Left ventricle myocardium inferior (tissue), 1 donor: ENCODE measurements at regions not wholly inside any gene's neighbourhood (a gene's known extent, or its start where the extent isn't known, plus 50 kb on each side); places are given as distances from the start of the nearest gene placed in this dataset.
"Not testable (repeated sequence)": the region's sequence is repeated elsewhere in the genome, so short reads cannot be mapped to it uniquely, and the experiment has no call there.

Experiments
- DNase-seq: peaks from one replicate; pipeline ENCODE4 v3.0.0-alpha.2; 2020
- H3K27ac ChIP-seq: fragments of 200-600 bp; replicated peaks from 2 replicates; pipeline ENCODE4 v1.8.0; 2021
- H3K27me3 ChIP-seq: fragments of 200-600 bp; 2 replicates; pipeline ENCODE4 v1.8.0; 2021; ENCODE audit warnings: low read depth
- H3K36me3 ChIP-seq: fragments of 200-600 bp; 2 replicates; pipeline ENCODE4 v1.8.0; 2021
- H3K4me1 ChIP-seq: fragments of 200-600 bp; 2 replicates; pipeline ENCODE4 v1.8.0; 2021
- H3K4me3 ChIP-seq: fragments of 200-600 bp; 2 replicates; pipeline ENCODE4 v1.8.0; 2021; ENCODE audit warnings: mild to moderate bottlenecking, moderate library complexity
- H3K9me3 ChIP-seq: fragments of 200-600 bp; replicated peaks from 2 replicates; pipeline ENCODE4 v1.8.0; 2021
- intact Hi-C: fragments of 100-400 bp; cut with micrococcal nuclease; formaldehyde crosslinking; loops from one replicate; pipeline ENCODE4 v1.11.0; 2022
- TF ChIP-seq, protein P1 (sequence below): fragments of 200-600 bp; IDR thresholded peaks from 2 replicates; pipeline ENCODE4 v1.8.0; 2021; ENCODE audit warnings: antibody characterized with exemption, mild to moderate bottlenecking, borderline replicate concordance
- donor health status: DM: no; HTN: yes; CAD: no; lungs with severe emphysema.

DNA sequence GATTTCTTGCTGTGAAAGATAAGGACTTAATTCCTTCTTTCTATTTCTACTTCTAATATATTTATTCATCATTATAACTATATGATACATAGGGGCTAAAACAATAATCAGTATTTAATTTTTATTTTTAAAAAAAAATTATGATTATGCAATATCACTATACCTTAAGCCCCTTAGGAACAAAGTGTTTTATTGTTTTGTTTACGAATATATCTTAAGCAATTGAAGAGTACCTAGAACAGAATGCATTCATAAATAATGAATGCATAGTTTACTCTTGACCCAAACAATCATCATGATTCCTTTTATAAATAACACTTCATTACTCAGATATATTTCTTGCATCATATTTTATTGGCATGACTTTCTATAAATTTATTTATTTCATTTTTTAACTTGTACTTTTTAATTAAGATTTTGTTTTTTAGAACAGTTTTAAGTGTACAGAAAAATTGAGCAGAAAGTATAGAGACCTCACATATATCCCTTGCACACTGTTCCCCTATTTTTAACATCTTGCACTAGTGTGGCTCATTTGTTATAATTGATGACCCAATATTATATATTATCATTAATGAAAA, 339.9 kb upstream of the SPRY2 start:
- Histone ChIP-seq H3K27me3 (no peaks in the 10 kb centered on the region), H3K27ac (no peak overlapping the region), H3K36me3 (peaks cover 5% of the 10 kb centered on the region), H3K4me1 (no peaks in the 10 kb centered on the region), H3K4me3 (no peak overlapping the region), H3K9me3 (peaks cover 41% of the 10 kb centered on the region)
- DNase-seq = no peak
- intact Hi-C loops = no loop called here
- TF ChIP-seq, protein P1, sequence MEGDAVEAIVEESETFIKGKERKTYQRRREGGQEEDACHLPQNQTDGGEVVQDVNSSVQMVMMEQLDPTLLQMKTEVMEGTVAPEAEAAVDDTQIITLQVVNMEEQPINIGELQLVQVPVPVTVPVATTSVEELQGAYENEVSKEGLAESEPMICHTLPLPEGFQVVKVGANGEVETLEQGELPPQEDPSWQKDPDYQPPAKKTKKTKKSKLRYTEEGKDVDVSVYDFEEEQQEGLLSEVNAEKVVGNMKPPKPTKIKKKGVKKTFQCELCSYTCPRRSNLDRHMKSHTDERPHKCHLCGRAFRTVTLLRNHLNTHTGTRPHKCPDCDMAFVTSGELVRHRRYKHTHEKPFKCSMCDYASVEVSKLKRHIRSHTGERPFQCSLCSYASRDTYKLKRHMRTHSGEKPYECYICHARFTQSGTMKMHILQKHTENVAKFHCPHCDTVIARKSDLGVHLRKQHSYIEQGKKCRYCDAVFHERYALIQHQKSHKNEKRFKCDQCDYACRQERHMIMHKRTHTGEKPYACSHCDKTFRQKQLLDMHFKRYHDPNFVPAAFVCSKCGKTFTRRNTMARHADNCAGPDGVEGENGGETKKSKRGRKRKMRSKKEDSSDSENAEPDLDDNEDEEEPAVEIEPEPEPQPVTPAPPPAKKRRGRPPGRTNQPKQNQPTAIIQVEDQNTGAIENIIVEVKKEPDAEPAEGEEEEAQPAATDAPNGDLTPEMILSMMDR = no peak

DNA sequence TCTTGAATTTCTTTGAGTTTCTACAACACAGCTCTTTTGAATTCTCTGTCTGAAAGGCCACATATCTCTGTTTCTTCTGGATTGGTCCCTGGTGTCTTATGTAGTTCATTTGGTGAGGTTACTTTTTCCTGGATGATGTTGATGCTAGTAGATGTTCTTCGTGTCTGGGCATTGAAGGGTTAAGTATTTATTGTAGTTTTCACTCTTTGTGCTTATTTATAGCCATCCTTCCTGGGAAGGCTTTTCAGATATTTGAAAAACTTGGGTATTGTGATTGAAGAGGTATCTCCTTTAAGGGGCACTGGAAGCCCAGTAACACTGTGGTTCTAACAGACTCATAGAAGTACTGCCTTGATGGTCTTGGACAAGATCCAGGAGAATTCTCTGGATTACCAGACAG, 338.5 kb upstream of the SPRY2 start:
- Histone ChIP-seq H3K4me3 (no peak overlapping the region), H3K27ac (no peak overlapping the region), H3K4me1 (no peaks in the 10 kb centered on the region), H3K27me3 (no peaks in the 10 kb centered on the region), H3K36me3 (peaks cover 5% of the 10 kb centered on the region), H3K9me3 (peaks cover 43% of the 10 kb centered on the region)
- DNase-seq = no peak
- intact Hi-C loops = no loop called here
- TF ChIP-seq, protein P1 = no peak

DNA sequence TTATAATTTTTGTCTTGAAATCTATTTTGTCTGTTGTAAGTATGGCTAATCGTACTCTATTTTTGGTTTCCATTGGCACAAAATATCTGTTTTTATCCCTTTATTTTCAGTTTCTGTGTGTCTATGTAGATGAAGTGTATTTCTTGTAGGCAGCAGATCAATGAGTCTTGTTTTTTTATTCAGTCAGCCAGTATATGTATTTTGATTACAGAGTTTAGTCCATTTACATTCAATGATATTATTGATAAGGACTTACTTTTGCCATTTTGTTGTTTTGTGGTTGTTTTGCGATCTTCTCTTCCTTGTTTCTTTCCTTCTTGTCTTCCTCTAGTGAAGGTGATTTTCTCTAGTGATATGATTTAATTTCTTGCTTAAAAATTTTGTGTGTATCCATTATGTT, 336.3 kb upstream of the SPRY2 start:
- TF ChIP-seq, protein P1 = no peak
- H3K9me3 ChIP-seq = peaks cover 60% of the 10 kb centered on the region
- no peaks in the 10 kb centered on the region for H3K4me1 ChIP-seq
- no peak for DNase-seq
- intact Hi-C loops = no loop called here
- H3K4me3 ChIP-seq = no peak overlapping the region
- H3K36me3 ChIP-seq = peaks cover 5% of the 10 kb centered on the region
- no peaks in the 10 kb centered on the region for H3K27me3 ChIP-seq
- no peak overlapping the region for H3K27ac ChIP-seq

DNA sequence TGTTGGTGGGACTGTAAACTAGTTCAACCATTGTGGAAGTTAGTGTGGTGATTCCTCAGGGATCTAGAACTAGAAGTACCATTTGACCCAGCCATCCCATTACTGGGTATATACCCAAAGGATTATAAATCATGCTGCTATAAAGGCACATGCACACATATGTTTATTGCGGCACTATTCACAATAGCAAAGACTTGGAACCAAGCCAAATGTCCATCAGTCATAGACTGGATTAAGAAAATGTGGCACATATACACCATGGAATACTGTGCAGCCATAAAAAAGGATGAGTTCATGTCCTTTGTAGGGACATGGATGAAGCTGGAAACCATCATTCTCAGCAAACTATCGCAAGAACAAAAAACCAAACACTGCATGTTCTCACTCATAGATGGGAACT, 334.5 kb upstream of the SPRY2 start:
- H3K27me3 ChIP-seq, H3K4me3 ChIP-seq, H3K36me3 ChIP-seq, H3K4me1 ChIP-seq, intact Hi-C loops, H3K27ac ChIP-seq, DNase-seq: not testable (repeated sequence)
- H3K9me3 ChIP-seq = peaks cover 69% of the 10 kb centered on the region

DNA sequence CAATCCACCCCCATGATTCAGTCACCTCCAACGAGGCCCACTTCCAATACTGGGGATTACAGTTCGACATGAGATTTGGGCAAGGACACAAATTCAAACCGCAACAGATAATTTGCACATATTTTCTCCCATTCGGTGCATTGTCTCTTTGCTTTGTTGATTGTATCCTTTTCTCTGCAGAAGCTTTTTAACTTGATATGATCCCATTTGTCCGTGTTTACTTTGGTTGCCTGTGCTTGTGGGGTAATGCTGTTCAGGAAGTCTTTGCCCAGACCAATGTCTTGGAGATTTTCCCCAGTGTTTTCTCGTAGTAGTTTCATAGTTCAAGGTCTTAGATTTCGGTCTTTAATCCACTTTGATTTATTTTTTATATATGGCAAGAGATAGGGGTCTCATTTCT, 330.8 kb upstream of the SPRY2 start:
- no peak overlapping the region for H3K27ac ChIP-seq
- TF ChIP-seq, protein P1 = no peak
- no peak for DNase-seq
- H3K9me3 ChIP-seq = peaks cover 37% of the 10 kb centered on the region
- H3K4me3 ChIP-seq = no peak overlapping the region
- H3K36me3 ChIP-seq = no peaks in the 10 kb centered on the region
- no peaks in the 10 kb centered on the region for H3K27me3 ChIP-seq
- intact Hi-C loops = no loop called here
- peaks cover 11% of the 10 kb centered on the region for H3K4me1 ChIP-seq

DNA sequence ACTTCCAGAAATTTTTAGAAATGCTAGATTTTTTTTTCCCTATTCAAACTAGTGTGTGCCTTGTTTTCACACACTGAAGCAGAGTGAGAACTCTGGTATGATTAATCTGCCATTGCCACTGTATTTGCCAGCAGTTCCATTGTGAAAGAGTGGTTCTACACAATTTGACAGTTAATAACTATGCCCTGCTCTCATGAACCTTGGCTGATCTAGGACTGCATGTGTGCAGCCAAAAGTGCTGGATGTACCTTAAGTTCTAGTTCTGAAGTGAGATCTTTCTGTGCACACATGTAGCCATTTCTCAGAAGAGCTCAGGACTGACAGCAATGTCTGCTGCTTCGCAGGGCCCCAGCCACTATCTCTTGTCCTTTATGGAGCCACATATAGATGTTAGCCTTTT, 328.2 kb upstream of the SPRY2 start:
- Histone ChIP-seq H3K27ac (peak overlapping the region; percentile 23), H3K4me1 (peaks cover 12% of the 10 kb centered on the region), H3K36me3 (no peaks in the 10 kb centered on the region), H3K9me3 (peaks cover 32% of the 10 kb centered on the region), H3K27me3 (no peaks in the 10 kb centered on the region), H3K4me3 (no peak overlapping the region)
- intact Hi-C loops = no loop called here
- TF ChIP-seq, protein P1 = no peak
- DNase-seq = no peak
